HG02678 (cell line): ENCODE measurements at regions not wholly inside any gene's neighbourhood (a gene's known extent, or its start where the extent isn't known, plus 50 kb on each side); places are given as distances from the start of the nearest gene placed in this dataset.
"Not testable (repeated sequence)": the region's sequence is repeated elsewhere in the genome, so short reads cannot be mapped to it uniquely, and the experiment has no call there.

Source experiments
- ATAC-seq: cut with Tn5 transposase; IDR thresholded peaks from one replicate; pipeline ENCODE4 v1.9.1; 2021; ENCODE audit warnings: mild to moderate bottlenecking, moderate library complexity; ENCODE audit not compliant: unreplicated experiment

- ATAC-seq: no peak
Observed at GRCh38 chr5:163569284-163569683, 63.9 kb downstream of the MAT2B start.

GRCh38 chr5:163571744-163572143 lies 66.3 kb downstream of the MAT2B start:
- ATAC-seq: no peak

GRCh38 chr5:163574472-163575440 lies 69.3 kb downstream of the MAT2B start:
- ATAC-seq: no peak

GRCh38 chr5:163578652-163579051 lies 73.2 kb downstream of the MAT2B start:
- ATAC-seq: no peak

- no peak for ATAC-seq
Observed at GRCh38 chr5:163579729-163580128, 74.3 kb downstream of the MAT2B start.

DNA sequence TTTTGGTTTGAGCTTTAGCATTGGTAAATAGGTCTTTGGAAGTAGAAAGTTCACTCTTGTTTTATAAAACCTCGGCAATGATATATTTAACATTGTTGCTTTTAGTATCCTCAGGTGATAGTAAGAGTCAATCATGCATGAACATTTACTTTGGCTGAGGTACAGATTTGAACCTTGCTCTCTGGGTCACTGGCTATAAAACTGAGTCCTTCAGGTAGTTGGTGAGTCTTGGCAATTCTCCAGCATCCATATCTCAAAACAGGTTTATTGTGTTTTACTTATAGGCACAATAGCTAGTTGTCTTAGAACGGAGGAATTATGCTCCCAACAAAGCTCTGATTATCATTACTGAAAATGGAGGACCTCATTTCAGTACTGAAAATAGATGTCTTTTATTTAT lies 75.1 kb downstream of the MAT2B start:
- no peak for ATAC-seq

- not testable (repeated sequence) for ATAC-seq
Observed at GRCh38 chr5:163583491-163584153, 78.2 kb downstream of the MAT2B start.

DNA sequence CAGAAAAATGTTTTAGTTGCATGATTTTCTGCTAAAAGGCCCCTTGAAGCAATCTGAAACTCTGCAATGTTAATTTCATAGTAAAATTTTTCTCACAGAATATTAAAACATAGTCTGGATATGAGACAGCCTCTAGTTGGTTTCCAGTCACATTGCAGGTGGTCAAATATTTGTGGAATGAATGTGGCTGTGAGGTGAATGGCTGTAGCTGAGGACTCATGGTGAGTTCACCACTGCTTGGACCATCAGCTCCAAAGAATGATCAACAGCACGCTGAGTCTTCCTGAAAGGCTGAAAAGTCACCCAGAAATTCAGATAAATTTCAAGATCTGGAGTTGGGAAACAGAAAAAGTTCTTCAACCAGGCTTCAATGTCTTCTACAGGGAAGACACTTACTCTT lies 79.8 kb downstream of the MAT2B start:
- no peak for ATAC-seq

GRCh38 chr5:163586531-163586956 lies 81.1 kb downstream of the MAT2B start:
- ATAC-seq: no peak

DNA sequence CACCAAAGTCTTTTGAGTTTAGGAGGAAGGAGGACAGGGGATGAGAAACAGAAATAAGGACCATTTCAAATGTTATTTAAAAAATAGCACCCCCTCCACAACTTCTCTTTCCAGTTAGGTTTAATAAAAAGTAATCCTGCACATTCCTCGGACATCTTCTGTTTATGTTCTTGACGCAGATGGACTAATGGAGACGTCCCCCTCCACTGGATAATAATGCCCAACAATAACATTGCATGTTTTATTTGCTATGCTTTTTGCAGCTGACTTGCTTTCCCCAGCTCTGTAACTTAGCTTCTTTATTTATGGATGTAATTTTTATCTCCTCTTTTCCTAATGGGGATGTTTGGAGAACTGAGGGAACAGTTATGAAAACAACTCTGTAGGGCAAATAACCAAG lies 89.5 kb downstream of the MAT2B start:
- no peak for ATAC-seq

DNA sequence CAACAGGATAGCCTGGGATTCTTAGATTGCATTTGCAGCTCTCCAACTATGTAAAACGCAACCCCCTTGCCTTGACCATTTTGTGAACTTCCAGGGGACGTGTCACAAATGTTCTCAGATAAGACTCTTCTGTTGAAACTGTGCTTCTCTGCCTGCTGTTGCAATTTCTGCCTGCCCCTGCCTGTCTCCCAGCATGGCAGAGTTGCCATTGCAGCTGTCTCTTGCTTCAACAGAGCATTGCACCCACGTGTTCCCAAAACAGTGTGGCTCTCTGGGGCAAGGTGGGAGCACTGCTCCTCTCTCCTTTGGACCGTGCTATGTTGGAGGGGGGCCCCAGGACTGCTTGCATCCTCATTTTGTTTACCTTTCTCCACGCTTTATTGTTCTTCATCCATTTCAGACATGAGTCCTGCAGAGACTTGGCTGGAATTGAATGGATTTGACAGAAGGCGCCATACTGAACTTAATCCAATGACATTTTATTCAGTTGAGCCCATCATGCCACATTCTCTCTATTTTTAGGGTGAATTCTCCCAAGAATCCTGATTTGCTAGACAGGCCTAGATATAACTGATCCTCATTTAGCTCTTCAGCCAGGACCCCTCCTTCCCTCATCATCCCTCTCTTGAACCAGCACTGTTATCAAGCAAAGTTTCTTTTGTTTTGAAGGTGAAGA lies 90.7 kb downstream of the MAT2B start:
- no peak for ATAC-seq

DNA sequence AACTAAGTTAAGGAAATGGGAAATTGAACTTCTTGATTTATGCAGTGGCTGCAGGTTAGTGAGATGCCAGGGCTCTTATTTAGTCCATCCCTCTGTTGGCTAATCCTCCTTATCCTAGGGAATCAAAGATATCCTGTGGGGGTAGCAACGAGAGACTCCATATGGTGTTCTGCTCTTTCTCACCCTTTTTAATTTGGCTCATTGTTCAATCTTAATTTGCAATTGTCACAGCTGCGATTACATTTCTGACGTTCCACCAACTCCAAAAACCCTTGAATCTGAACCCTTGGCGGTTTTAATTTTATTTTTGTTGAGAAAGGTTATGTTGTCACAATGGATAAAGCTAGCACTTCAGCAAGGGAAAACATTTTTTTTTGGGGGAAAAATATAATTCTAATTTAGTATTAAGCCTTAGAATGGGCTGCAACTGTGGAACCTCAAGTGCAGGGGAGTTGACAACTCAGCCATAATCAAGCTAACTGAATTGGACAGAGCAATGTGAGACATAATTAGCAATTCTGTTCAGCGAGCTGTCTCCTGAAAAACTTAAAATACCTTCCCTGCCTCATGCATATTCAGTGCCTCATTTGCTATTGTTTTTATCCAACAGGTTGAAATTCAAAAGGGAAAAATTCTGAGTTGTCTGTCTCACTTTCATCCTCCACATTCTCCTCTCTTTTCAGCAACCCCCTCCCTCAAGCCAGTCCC lies 91.3 kb downstream of the MAT2B start:
- no peak for ATAC-seq

GRCh38 chr5:163604013-163604412 lies 98.6 kb downstream of the MAT2B start:
- ATAC-seq: no peak

GRCh38 chr5:163607256-163607655 lies 101.8 kb downstream of the MAT2B start:
- no peak for ATAC-seq

DNA sequence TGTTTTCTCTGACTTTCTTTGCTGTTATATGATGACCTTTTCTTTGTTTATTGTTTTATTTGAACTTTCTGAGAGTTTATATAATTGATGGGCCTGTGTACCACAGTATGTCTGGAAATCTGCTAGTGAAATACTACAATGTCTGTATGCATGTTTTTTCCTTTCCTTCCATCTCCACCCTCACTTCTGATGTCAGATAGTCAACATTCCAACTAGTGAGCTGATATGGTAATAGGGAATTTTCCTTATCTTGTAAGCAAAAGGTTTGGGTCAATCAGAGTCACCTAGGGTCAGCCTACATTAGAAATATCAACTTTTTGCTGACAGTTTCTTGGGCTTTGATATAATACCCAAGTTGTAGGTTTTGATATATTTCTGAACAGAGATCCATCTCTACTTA lies 103.2 kb downstream of the MAT2B start:
- ATAC-seq: no peak

GRCh38 chr5:163609910-163610309 lies 104.5 kb downstream of the MAT2B start:
- no peak for ATAC-seq

- ATAC-seq: no peak
Observed at GRCh38 chr5:163612358-163613149, 107.1 kb downstream of the MAT2B start.

- ATAC-seq: no peak
Observed at GRCh38 chr5:163613150-163613442, 107.7 kb downstream of the MAT2B start.

- no peak for ATAC-seq
Observed at GRCh38 chr5:163614787-163615186, 109.4 kb downstream of the MAT2B start.

DNA sequence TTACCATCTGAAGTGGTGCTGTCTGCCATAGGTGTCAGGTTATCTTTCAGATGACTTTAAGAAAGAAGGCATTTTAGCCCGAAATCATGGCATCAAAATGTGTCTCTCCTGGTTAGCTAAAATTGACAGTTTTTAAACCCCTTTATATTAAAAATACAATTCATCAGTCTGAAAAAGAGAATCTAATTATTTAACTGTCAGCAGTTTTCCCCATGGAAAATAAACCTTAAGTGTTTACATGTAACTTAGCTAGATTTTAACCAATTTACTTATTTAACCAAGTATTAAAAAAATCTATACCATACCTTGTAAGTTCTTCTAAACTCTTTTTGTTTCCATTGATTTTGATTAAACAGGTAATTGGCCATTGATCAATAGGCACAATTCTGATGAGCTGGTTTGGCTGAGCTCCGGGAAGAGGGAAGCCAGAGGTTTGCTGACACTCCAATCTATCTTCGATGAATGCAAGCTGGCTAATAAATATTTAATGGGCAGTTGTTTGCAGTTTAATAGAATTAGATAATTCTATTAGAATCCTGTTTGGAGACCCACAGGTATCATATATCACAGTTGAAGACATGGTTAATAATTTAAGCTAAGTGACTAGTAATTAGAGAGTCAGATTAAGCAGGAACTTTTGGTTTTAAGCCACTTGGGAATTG lies 114.0 kb downstream of the MAT2B start:
- no peak for ATAC-seq
